SK-N-SH (cell line): ENCODE measurements at regions not wholly inside any gene's neighbourhood (a gene's known extent, or its start where the extent isn't known, plus 50 kb on each side); places are given as distances from the start of the nearest gene placed in this dataset.

Experiments
- CTCF ChIA-PET: fragments of 300-600, 350-600 bp; formaldehyde crosslinking; extraction: SDS; loops from one replicate; lab custom pipeline; 2021; lab: Yijun Ruan, JAX
- POLR2A ChIA-PET: fragments of 350-600 bp; sonication (Branson Sonifier 250); formaldehyde crosslinking; extraction: SDS; loops from one replicate; lab custom pipeline; 2020; ENCODE audit warnings: antibody characterized with exemption, inconsistent platforms; lab: Yijun Ruan, JAX
- DNase-seq: peaks from one replicate; pipeline ENCODE4 v3.0.0; 2012
- H2AFZ ChIP-seq: fragments of 200-600 bp; sonication (generic); 2 replicates; pipeline ENCODE4 v1.8.1; 2016; ENCODE audit warnings: antibody characterized with exemption, mild to moderate bottlenecking, low read depth
- H3F3A ChIP-seq: fragments of 200-600 bp; sonication (generic); replicated peaks from 2 replicates; pipeline ENCODE3; 2016; ENCODE audit warnings: antibody characterized with exemption, mild to moderate bottlenecking; ENCODE audit not compliant: insufficient read depth
- H3K27ac ChIP-seq, 2 experiments: fragments of 200-500 bp in 1 of 2; fragments of 200-600 bp in 1 of 2; sonication (Bioruptor generic) in 1 of 2; sonication (generic), shearing (Covaris generic) in 1 of 2; 2 replicates each; pipeline versions ENCODE4 v1.5.1 to v1.6.1; 2014 to 2016; ENCODE audit warnings: low read depth in 2 of 2, inconsistent platforms in 1 of 2, low read length in 1 of 2, mild to moderate bottlenecking in 1 of 2, mixed read lengths in 1 of 2
- H3K27me3 ChIP-seq: fragments of 200-600 bp; sonication (generic), shearing (Covaris generic); 2 replicates; pipeline ENCODE4 v1.6.1; 2016; ENCODE audit warnings: mixed run types; ENCODE audit not compliant: insufficient read depth
- H3K36me3 ChIP-seq, 2 experiments: fragments of 200-500 bp in 1 of 2; fragments of 200-600 bp in 1 of 2; sonication (Bioruptor generic) in 1 of 2; sonication (generic) in 1 of 2; replicated peaks in 1 of 2; 2 replicates each; pipeline versions ENCODE3 to v1.5.1; 2014 to 2016; ENCODE audit warnings: low read length in 1 of 2, mild to moderate bottlenecking in 1 of 2; ENCODE audit not compliant: insufficient read depth in 2 of 2, control insufficient read depth in 1 of 2
- H3K4me1 ChIP-seq, 2 experiments: fragments of 200-500 bp in 1 of 2; fragments of 200-600 bp in 1 of 2; sonication (Bioruptor generic) in 1 of 2; sonication (generic), shearing (Covaris generic) in 1 of 2; 2 replicates each; pipeline versions ENCODE4 v1.5.1 to v1.6.1; 2014 to 2016; ENCODE audit warnings: low read depth in 1 of 2, low read length in 1 of 2, mixed run types in 1 of 2; ENCODE audit not compliant: insufficient read depth in 2 of 2, control insufficient read depth in 1 of 2
- H3K4me2 ChIP-seq: fragments of 200-600 bp; sonication (generic), shearing (Covaris generic); 2 replicates; pipeline ENCODE4 v1.6.1; 2017; ENCODE audit warnings: mixed run types
- H3K4me3 ChIP-seq, 2 experiments: fragments of 200-500 bp in 1 of 2; fragments of 200-600 bp in 1 of 2; sonication (Bioruptor generic) in 1 of 2; sonication (generic), shearing (Covaris generic) in 1 of 2; 2 replicates each; pipeline versions ENCODE4 v1.5.1 to v1.8.1; 2014 to 2016; ENCODE audit warnings: low read depth in 2 of 2, inconsistent platforms in 1 of 2, low read length in 1 of 2, mild to moderate bottlenecking in 1 of 2, mixed read lengths in 1 of 2, moderate library complexity in 1 of 2
- H3K79me2 ChIP-seq: fragments of 200-600 bp; sonication (generic); 2 replicates; pipeline ENCODE4 v1.8.1; 2017; ENCODE audit warnings: mild to moderate bottlenecking; ENCODE audit not compliant: insufficient read depth
- H3K9ac ChIP-seq: fragments of 200-600 bp; sonication (generic); 2 replicates; pipeline ENCODE4 v1.6.1; 2017; ENCODE audit warnings: mixed run types
- H3K9me2 ChIP-seq: fragments of 200-600 bp; sonication (generic); 2 replicates; pipeline ENCODE4 v1.6.1; 2017; ENCODE audit warnings: mixed run types
- H3K9me3 ChIP-seq: fragments of 200-600 bp; sonication (generic); 2 replicates; pipeline ENCODE4 v1.6.1; 2017; ENCODE audit warnings: mixed run types, mild to moderate bottlenecking, moderate library complexity
- H4K20me1 ChIP-seq: fragments of 200-600 bp; sonication (generic); 2 replicates; pipeline ENCODE4 v1.6.1; 2017; ENCODE audit warnings: mild to moderate bottlenecking, mixed run types; ENCODE audit not compliant: insufficient read depth
- CTCF ChIP-seq: fragments of 200-600 bp; sonication (generic); IDR thresholded peaks from 2 replicates; pipeline ENCODE4 v1.6.1; 2017; ENCODE audit warnings: antibody characterized with exemption, mild to moderate bottlenecking, moderate library complexity
- ELF1 ChIP-seq: IDR thresholded peaks from 2 replicates; pipeline ENCODE4 v1.4.0; 2012
- EP300 ChIP-seq, 2 experiments: IDR thresholded peaks; 2 replicates each; pipeline versions ENCODE4 v1.4.0 to v1.6.1; 2012; ENCODE audit warnings: borderline replicate concordance in 1 of 2, low read depth in 1 of 2, low read length in 1 of 2
- EZH2phosphoT487 ChIP-seq: fragments of 200-600 bp; sonication (generic); IDR thresholded peaks from 2 replicates; pipeline ENCODE4 v1.6.1; 2017; ENCODE audit warnings: low read depth, mixed run types, mild to moderate bottlenecking, antibody characterized with exemption, moderate library complexity, borderline replicate concordance
- FOSL2 ChIP-seq: IDR thresholded peaks from 2 replicates; pipeline ENCODE4 v1.4.0; 2012; ENCODE audit warnings: low read depth, mild to moderate bottlenecking, moderate library complexity, borderline replicate concordance
- FOXM1 ChIP-seq: IDR thresholded peaks from 2 replicates; pipeline ENCODE4 v1.4.0; 2012; ENCODE audit warnings: low read depth, mild to moderate bottlenecking
- JUND ChIP-seq: IDR thresholded peaks from 2 replicates; pipeline ENCODE4 v1.4.0; 2012
- MAX ChIP-seq: IDR thresholded peaks from 2 replicates; pipeline ENCODE4 v1.4.0; 2012; ENCODE audit warnings: low read depth
- MEF2A ChIP-seq: IDR thresholded peaks from 2 replicates; pipeline ENCODE4 v1.4.0; 2012; ENCODE audit warnings: low read depth, borderline replicate concordance
- MXI1 ChIP-seq: IDR thresholded peaks from 2 replicates; pipeline ENCODE4 v1.6.1; 2012; ENCODE audit warnings: mild to moderate bottlenecking, low read depth, low read length, improper control_type of control experiment
- NFIC ChIP-seq: IDR thresholded peaks from 2 replicates; pipeline ENCODE4 v1.4.0; 2012; ENCODE audit warnings: borderline replicate concordance
- NRF1 ChIP-seq: IDR thresholded peaks from 2 replicates; pipeline ENCODE4 v1.6.1; 2012; ENCODE audit warnings: low read depth, mild to moderate bottlenecking, low read length
- PBX3 ChIP-seq: IDR thresholded peaks from 2 replicates; pipeline ENCODE4; 2012
- POLR2AphosphoS5 ChIP-seq: IDR thresholded peaks from 2 replicates; pipeline ENCODE4 v1.6.1; 2012; ENCODE audit warnings: low read depth, low read length
- RAD21 ChIP-seq: IDR thresholded peaks from 2 replicates; pipeline ENCODE4 v1.6.1; 2012; ENCODE audit warnings: mild to moderate bottlenecking, low read length
- SIN3A ChIP-seq: IDR thresholded peaks from 2 replicates; pipeline ENCODE4 v1.6.1; 2012; ENCODE audit warnings: low read depth, mild to moderate bottlenecking, low read length, moderate library complexity, borderline replicate concordance
- SMC3 ChIP-seq: IDR thresholded peaks from 2 replicates; pipeline ENCODE4 v1.6.1; 2012; ENCODE audit warnings: low read depth, low read length, improper control_type of control experiment
- TCF12 ChIP-seq: IDR thresholded peaks from 2 replicates; pipeline ENCODE4 v1.4.0; 2012
- TEAD4 ChIP-seq: IDR thresholded peaks from 2 replicates; pipeline ENCODE4 v1.4.0; 2012; ENCODE audit warnings: mild to moderate bottlenecking, borderline replicate concordance; ENCODE audit not compliant: insufficient read depth
- USF1 ChIP-seq: IDR thresholded peaks from 2 replicates; pipeline ENCODE4 v1.4.0; 2012; ENCODE audit warnings: low read depth, borderline replicate concordance
- YY1 ChIP-seq: IDR thresholded peaks from 2 replicates; pipeline ENCODE4 v1.4.0; 2012; ENCODE audit warnings: low read depth, mild to moderate bottlenecking
- WGBS: methylation state at CpG from one replicate; pipeline ENCODE4 v1.1.6; 2017; ENCODE audit warnings: low lambda C conversion rate; 5-methylcytosine and 5-hydroxymethylcytosine counted together
- TF ChIP-seq, protein P1 (sequence below): IDR thresholded peaks from 2 replicates; pipeline ENCODE4 v1.4.0; 2012; ENCODE audit warnings: low read depth, borderline replicate concordance

- TF ChIP-seq ELF1 (no peak), FOXM1 (no peak), MXI1 (no peak), NRF1 (no peak), TCF12 (no peak), USF1 (no peak)
- TF ChIP-seq, protein P1, sequence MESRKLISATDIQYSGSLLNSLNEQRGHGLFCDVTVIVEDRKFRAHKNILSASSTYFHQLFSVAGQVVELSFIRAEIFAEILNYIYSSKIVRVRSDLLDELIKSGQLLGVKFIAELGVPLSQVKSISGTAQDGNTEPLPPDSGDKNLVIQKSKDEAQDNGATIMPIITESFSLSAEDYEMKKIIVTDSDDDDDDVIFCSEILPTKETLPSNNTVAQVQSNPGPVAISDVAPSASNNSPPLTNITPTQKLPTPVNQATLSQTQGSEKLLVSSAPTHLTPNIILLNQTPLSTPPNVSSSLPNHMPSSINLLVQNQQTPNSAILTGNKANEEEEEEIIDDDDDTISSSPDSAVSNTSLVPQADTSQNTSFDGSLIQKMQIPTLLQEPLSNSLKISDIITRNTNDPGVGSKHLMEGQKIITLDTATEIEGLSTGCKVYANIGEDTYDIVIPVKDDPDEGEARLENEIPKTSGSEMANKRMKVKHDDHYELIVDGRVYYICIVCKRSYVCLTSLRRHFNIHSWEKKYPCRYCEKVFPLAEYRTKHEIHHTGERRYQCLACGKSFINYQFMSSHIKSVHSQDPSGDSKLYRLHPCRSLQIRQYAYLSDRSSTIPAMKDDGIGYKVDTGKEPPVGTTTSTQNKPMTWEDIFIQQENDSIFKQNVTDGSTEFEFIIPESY, result no peak
Measured at GRCh38 chr10:3869036-3869435, 84.0 kb upstream of the KLF6 start (continued).

GRCh38 chr10:3868271-3868664 lies 83.3 kb upstream of the KLF6 start:
- Histone ChIP-seq H3F3A (peaks cover 3% of the 10 kb centered on the region), H3K9ac (no peak overlapping the region), H3K9me3 (no peaks in the 10 kb centered on the region), H3K36me3 (no peaks in the 10 kb centered on the region), H3K9me2 (no peaks in the 10 kb centered on the region), H2AFZ (no peak overlapping the region), H3K4me3 (no peak overlapping the region), H3K4me2 (no peak overlapping the region), H4K20me1 (no peaks in the 10 kb centered on the region), H3K4me1 (no peaks in the 10 kb centered on the region), H3K27ac (no peak overlapping the region), H3K79me2 (no peaks in the 10 kb centered on the region), H3K27me3 (no peaks in the 10 kb centered on the region)
- ChIA-PET CTCF (no interaction called here), POLR2A (no interaction called here)
- DNase-seq, result no peak
- TF ChIP-seq TEAD4 (no peak), MEF2A (no peak), NRF1 (no peak), POLR2AphosphoS5 (no peak), EZH2phosphoT487 (no peak), MXI1 (no peak), CTCF (no peak), YY1 (no peak), FOSL2 (no peak), ELF1 (no peak), RAD21 (no peak), USF1 (no peak), SMC3 (no peak), EP300 (IDR thresholded peaks at IDR 0.05; ENCODE audit: borderline replicate concordance in 1 of 2, low read depth in 1 of 2, low read length in 1 of 2) (no peak), MAX (no peak), JUND (no peak), SIN3A (no peak), PBX3 (no peak), NFIC (no peak)
- TF ChIP-seq, protein P1, result no peak
- WGBS, result 96% methylated on average over 6 of the region's 6 CpGs
